Thymus (tissue), 11 donors: ENCODE measurements at regions not wholly inside any gene's neighbourhood (a gene's known extent, or its start where the extent isn't known, plus 50 kb on each side); places are given as distances from the start of the nearest gene placed in this dataset.
"Not testable (repeated sequence)": the region's sequence is repeated elsewhere in the genome, so short reads cannot be mapped to it uniquely, and the experiment has no call there.

Source experiments
- DNase-seq, 9 donors: peaks; one replicate each; pipeline ENCODE4 v3.0.0-alpha.2; 2013; ENCODE audit warnings: low spot score in 9 of 9, low read depth in 6 of 9, missing footprints in 1 of 9
- H3K27ac ChIP-seq, 2 donors: one replicate each; pipeline ENCODE4 v1.5.1; 2013; ENCODE audit warnings: control low read depth in 1 of 2, low read depth in 1 of 2, low read length in 1 of 2, mild to moderate bottlenecking in 1 of 2, moderate library complexity in 1 of 2
- H3K27me3 ChIP-seq, 2 donors: one replicate each; pipeline ENCODE4 v1.5.1; 2013; ENCODE audit warnings: low read length in 1 of 2; ENCODE audit not compliant: control insufficient read depth in 2 of 2, insufficient read depth in 1 of 2
- H3K36me3 ChIP-seq, 2 donors: one replicate each; pipeline ENCODE4 v1.5.1; 2013; ENCODE audit warnings: low read length in 1 of 2, mild to moderate bottlenecking in 1 of 2, moderate library complexity in 1 of 2; ENCODE audit not compliant: control insufficient read depth in 2 of 2, insufficient read depth in 2 of 2
- H3K4me1 ChIP-seq, 2 donors: one replicate each; pipeline ENCODE4 v1.5.1; 2013; ENCODE audit warnings: low read length in 2 of 2; ENCODE audit not compliant: control insufficient read depth in 2 of 2, insufficient read depth in 2 of 2
- H3K4me3 ChIP-seq, 2 donors: one replicate each; pipeline ENCODE4 v1.5.1; 2013; ENCODE audit warnings: low read length in 2 of 2, control low read depth in 1 of 2, mild to moderate bottlenecking in 1 of 2
- H3K9me3 ChIP-seq, 2 donors: one replicate each; pipeline ENCODE4 v1.5.1; 2013; ENCODE audit warnings: low read length in 1 of 2, mild to moderate bottlenecking in 1 of 2; ENCODE audit not compliant: control insufficient read depth in 2 of 2, insufficient read depth in 1 of 2
- WGBS: extraction: QIAGEN DNeasy Blood & Tissue Kit; methylation state at CpG from one replicate; pipeline ENCODE4 v1.1.7; 2013; 5-methylcytosine and 5-hydroxymethylcytosine counted together
- donor health status: healthy.

GRCh38 chrX:128698573-128699181 is 646.5 kb upstream of the ACTRT1 start:
- no peaks in the 10 kb centered on the region for H3K4me1 ChIP-seq
- DNase-seq = no peak
- H3K4me3 ChIP-seq = no peak overlapping the region
- WGBS = 67% methylated on average over 1 of the region's 1 CpG
- no peak overlapping the region for H3K27ac ChIP-seq
- no peaks in the 10 kb centered on the region for H3K27me3 ChIP-seq
- H3K36me3 ChIP-seq = no peaks in the 10 kb centered on the region
- no peaks in the 10 kb centered on the region for H3K9me3 ChIP-seq

DNA sequence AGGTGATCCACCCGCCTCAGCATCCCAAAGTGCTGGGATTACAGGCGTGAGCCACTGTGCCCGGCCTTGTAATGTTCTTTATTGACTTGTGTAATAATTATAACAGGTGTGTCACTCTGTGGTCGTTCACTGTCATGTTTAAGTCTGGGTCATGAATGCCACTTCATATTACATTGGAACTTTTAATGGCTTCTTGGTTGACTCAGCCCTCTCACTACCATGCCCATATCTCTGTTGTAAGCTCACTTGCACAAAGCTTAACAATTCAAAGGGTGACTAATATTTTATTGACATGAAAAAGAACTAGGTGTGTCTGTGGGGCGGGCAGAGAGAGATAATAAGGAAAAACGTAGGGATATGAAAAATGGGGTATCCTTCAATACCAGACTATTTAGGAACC is 639.7 kb upstream of the ACTRT1 start:
- Histone ChIP-seq H3K4me1 (no peaks in the 10 kb centered on the region), H3K4me3 (no peak overlapping the region), H3K9me3 (no peaks in the 10 kb centered on the region), H3K27me3 (no peaks in the 10 kb centered on the region), H3K27ac (no peak overlapping the region), H3K36me3 (no peaks in the 10 kb centered on the region)
- 93% methylated on average over 6 of the region's 6 CpGs for WGBS
- no peak for DNase-seq

GRCh38 chrX:128685387-128685786 is 633.2 kb upstream of the ACTRT1 start:
- Histone ChIP-seq H3K27ac (no peak overlapping the region), H3K36me3 (no peaks in the 10 kb centered on the region), H3K4me3 (no peak overlapping the region), H3K4me1 (no peaks in the 10 kb centered on the region), H3K9me3 (no peaks in the 10 kb centered on the region), H3K27me3 (no peaks in the 10 kb centered on the region)
- DNase-seq = no peak
- WGBS = 92% methylated on average over 2 of the region's 2 CpGs

GRCh38 chrX:128676651-128677050 is 624.4 kb upstream of the ACTRT1 start:
- H3K4me1 ChIP-seq = no peaks in the 10 kb centered on the region
- WGBS = 89% methylated on average over 4 of the region's 4 CpGs
- H3K27me3 ChIP-seq = no peaks in the 10 kb centered on the region
- DNase-seq = no peak
- H3K27ac ChIP-seq = no peak overlapping the region
- H3K4me3 ChIP-seq = no peak overlapping the region
- H3K36me3 ChIP-seq = no peaks in the 10 kb centered on the region
- H3K9me3 ChIP-seq = peaks cover 0 to 6% of the 10 kb centered on the region in 2 donors

GRCh38 chrX:128674326-128675086 is 622.3 kb upstream of the ACTRT1 start:
- H3K4me3 ChIP-seq, H3K27me3 ChIP-seq, H3K27ac ChIP-seq, DNase-seq, H3K4me1 ChIP-seq, H3K36me3 ChIP-seq, H3K9me3 ChIP-seq: not testable (repeated sequence)
- WGBS = 78% methylated on average over 9 of the region's 9 CpGs

GRCh38 chrX:128664211-128664610 is 612.0 kb upstream of the ACTRT1 start:
- Histone ChIP-seq H3K4me1 (no peaks in the 10 kb centered on the region), H3K9me3 (no peaks in the 10 kb centered on the region), H3K4me3 (no peak overlapping the region), H3K36me3 (no peaks in the 10 kb centered on the region), H3K27ac (no peak overlapping the region), H3K27me3 (no peaks in the 10 kb centered on the region)
- no peak for DNase-seq
- WGBS = 98% methylated on average over 1 of the region's 1 CpG

- Histone ChIP-seq H3K9me3 (no peaks in the 10 kb centered on the region), H3K4me3 (no peak overlapping the region), H3K36me3 (no peaks in the 10 kb centered on the region), H3K27ac (no peak overlapping the region), H3K27me3 (no peaks in the 10 kb centered on the region), H3K4me1 (no peaks in the 10 kb centered on the region)
- whole genome bisulfite sequencing = 41% methylated on average over 6 of the region's 6 CpGs
- DNase-seq = no peak
These were observed 601.4 kb upstream of the ACTRT1 start for GRCh38 chrX:128653524-128654060.

- WGBS = 96% methylated on average over 1 of the region's 1 CpG
- H3K27ac ChIP-seq = no peak overlapping the region
- no peak for DNase-seq
- H3K4me1 ChIP-seq = no peaks in the 10 kb centered on the region
- no peaks in the 10 kb centered on the region for H3K27me3 ChIP-seq
- no peaks in the 10 kb centered on the region for H3K36me3 ChIP-seq
- H3K9me3 ChIP-seq = no peaks in the 10 kb centered on the region
- H3K4me3 ChIP-seq = no peak overlapping the region
These were observed 598.1 kb upstream of the ACTRT1 start for GRCh38 chrX:128650326-128650725.

- no peak for DNase-seq
- Histone ChIP-seq H3K27ac (no peak overlapping the region), H3K27me3 (no peaks in the 10 kb centered on the region), H3K4me3 (no peak overlapping the region), H3K4me1 (no peaks in the 10 kb centered on the region), H3K36me3 (no peaks in the 10 kb centered on the region), H3K9me3 (no peaks in the 10 kb centered on the region)
- WGBS = 84% methylated on average over 1 of the region's 1 CpG
These were observed 582.6 kb upstream of the ACTRT1 start for GRCh38 chrX:128634754-128635153.
